ENCODE measurements at regions not wholly inside any gene's neighbourhood (a gene's known extent, or its start where the extent isn't known, plus 50 kb on each side); places are given as distances from the start of the nearest gene placed in this dataset.

- TF ChIP-seq FOXK1 (CRISPR knock-in tag; IDR thresholded peaks at IDR 0.05) (no peak), ZNF416 (CRISPR knock-in tag; IDR thresholded peaks at IDR 0.05) (no peak), STAT6 (CRISPR knock-in tag; conservative IDR thresholded peaks at IDR 0.05; ENCODE audit: low read depth) (no peak), IRF2 (CRISPR knock-in tag; IDR thresholded peaks at IDR 0.05; ENCODE audit: borderline replicate concordance, low read depth) (no peak), SP1 (CRISPR knock-in tag; conservative IDR thresholded peaks at IDR 0.05) (no peak), ZNF263 (CRISPR knock-in tag; IDR thresholded peaks at IDR 0.05; ENCODE audit: low read depth) (no peak)
- TF ChIP-seq, protein P1, sequence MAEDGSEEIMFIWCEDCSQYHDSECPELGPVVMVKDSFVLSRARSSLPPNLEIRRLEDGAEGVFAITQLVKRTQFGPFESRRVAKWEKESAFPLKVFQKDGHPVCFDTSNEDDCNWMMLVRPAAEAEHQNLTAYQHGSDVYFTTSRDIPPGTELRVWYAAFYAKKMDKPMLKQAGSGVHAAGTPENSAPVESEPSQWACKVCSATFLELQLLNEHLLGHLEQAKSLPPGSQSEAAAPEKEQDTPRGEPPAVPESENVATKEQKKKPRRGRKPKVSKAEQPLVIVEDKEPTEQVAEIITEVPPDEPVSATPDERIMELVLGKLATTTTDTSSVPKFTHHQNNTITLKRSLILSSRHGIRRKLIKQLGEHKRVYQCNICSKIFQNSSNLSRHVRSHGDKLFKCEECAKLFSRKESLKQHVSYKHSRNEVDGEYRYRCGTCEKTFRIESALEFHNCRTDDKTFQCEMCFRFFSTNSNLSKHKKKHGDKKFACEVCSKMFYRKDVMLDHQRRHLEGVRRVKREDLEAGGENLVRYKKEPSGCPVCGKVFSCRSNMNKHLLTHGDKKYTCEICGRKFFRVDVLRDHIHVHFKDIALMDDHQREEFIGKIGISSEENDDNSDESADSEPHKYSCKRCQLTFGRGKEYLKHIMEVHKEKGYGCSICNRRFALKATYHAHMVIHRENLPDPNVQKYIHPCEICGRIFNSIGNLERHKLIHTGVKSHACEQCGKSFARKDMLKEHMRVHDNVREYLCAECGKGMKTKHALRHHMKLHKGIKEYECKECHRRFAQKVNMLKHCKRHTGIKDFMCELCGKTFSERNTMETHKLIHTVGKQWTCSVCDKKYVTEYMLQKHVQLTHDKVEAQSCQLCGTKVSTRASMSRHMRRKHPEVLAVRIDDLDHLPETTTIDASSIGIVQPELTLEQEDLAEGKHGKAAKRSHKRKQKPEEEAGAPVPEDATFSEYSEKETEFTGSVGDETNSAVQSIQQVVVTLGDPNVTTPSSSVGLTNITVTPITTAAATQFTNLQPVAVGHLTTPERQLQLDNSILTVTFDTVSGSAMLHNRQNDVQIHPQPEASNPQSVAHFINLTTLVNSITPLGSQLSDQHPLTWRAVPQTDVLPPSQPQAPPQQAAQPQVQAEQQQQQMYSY (CRISPR knock-in tag; IDR thresholded peaks at IDR 0.05): no peak
- TF ChIP-seq, protein P2, sequence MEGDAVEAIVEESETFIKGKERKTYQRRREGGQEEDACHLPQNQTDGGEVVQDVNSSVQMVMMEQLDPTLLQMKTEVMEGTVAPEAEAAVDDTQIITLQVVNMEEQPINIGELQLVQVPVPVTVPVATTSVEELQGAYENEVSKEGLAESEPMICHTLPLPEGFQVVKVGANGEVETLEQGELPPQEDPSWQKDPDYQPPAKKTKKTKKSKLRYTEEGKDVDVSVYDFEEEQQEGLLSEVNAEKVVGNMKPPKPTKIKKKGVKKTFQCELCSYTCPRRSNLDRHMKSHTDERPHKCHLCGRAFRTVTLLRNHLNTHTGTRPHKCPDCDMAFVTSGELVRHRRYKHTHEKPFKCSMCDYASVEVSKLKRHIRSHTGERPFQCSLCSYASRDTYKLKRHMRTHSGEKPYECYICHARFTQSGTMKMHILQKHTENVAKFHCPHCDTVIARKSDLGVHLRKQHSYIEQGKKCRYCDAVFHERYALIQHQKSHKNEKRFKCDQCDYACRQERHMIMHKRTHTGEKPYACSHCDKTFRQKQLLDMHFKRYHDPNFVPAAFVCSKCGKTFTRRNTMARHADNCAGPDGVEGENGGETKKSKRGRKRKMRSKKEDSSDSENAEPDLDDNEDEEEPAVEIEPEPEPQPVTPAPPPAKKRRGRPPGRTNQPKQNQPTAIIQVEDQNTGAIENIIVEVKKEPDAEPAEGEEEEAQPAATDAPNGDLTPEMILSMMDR (IDR thresholded peaks at IDR 0.05): no peak
These were observed 445.5 kb downstream of the PCDH10 start for GRCh38 chr4:133594390-133595207.

Measured in WTC11 (cell line).